CD4-positive, alpha-beta T cell treated with Interleukin-1 beta for 1 hour (primary cell): ENCODE measurements at regions not wholly inside any gene's neighbourhood (a gene's known extent, or its start where the extent isn't known, plus 50 kb on each side); places are given as distances from the start of the nearest gene placed in this dataset.
A peak's percentile ranks its signal among the peaks of the same experiment; 100 is the strongest.

Experiments used
- DNase-seq, 2 donors: peaks; one replicate each; pipeline ENCODE4 v3.0.0-alpha.2; 2020 to 2022

- DNase-seq: no peak
Observed at GRCh38 chr12:77777274-77777673, 53.4 kb upstream of the NAV3 start.

- DNase-seq: no peak
Observed at GRCh38 chr12:77774761-77775160, 55.9 kb upstream of the NAV3 start.

GRCh38 chr12:77772676-77773298 is 57.9 kb upstream of the NAV3 start:
- DNase-seq: no peak

GRCh38 chr12:77768558-77768957 is 62.1 kb upstream of the NAV3 start:
- no peak for DNase-seq

- no peak for DNase-seq
Observed at GRCh38 chr12:77767756-77768343, 62.8 kb upstream of the NAV3 start.

GRCh38 chr12:77767335-77767734 is 63.4 kb upstream of the NAV3 start:
- DNase-seq: no peak

- no peak for DNase-seq
Observed at GRCh38 chr12:77766224-77766623, 64.5 kb upstream of the NAV3 start.

GRCh38 chr12:77761286-77761685 is 69.4 kb upstream of the NAV3 start:
- no peak for DNase-seq

GRCh38 chr12:77760271-77761025 is 70.2 kb upstream of the NAV3 start:
- no peak for DNase-seq

GRCh38 chr12:77754086-77754485 is 76.6 kb upstream of the NAV3 start:
- DNase-seq: no peak

- no peak for DNase-seq
Observed at GRCh38 chr12:77751939-77752338, 78.8 kb upstream of the NAV3 start.

- DNase-seq: peak in 1 of 2 donors; percentile 4
Observed at GRCh38 chr12:77746096-77746495, 84.6 kb upstream of the NAV3 start.

- DNase-seq: no peak
Observed at GRCh38 chr12:77745624-77746023, 85.1 kb upstream of the NAV3 start.

GRCh38 chr12:77742631-77743030 is 88.1 kb upstream of the NAV3 start:
- DNase-seq: no peak

GRCh38 chr12:77741974-77742517 is 88.6 kb upstream of the NAV3 start:
- no peak for DNase-seq

- no peak for DNase-seq
Observed at GRCh38 chr12:77736219-77736965, 94.3 kb upstream of the NAV3 start.

- DNase-seq: no peak
Observed at GRCh38 chr12:77734214-77734883, 96.3 kb upstream of the NAV3 start.

GRCh38 chr12:77728018-77728417 is 102.7 kb upstream of the NAV3 start:
- no peak for DNase-seq

- DNase-seq: no peak
Observed at GRCh38 chr12:77727442-77728001, 103.2 kb upstream of the NAV3 start.

- DNase-seq: no peak
Observed at GRCh38 chr12:77725611-77726010, 105.1 kb upstream of the NAV3 start.

- DNase-seq: no peak
Observed at GRCh38 chr12:77724367-77724957, 106.2 kb upstream of the NAV3 start.

- DNase-seq: no peak
Observed at GRCh38 chr12:77723308-77723707, 107.4 kb upstream of the NAV3 start.
